ENCODE measurements at regions not wholly inside any gene's neighbourhood (a gene's known extent, or its start where the extent isn't known, plus 50 kb on each side); places are given as distances from the start of the nearest gene placed in this dataset.

DNA sequence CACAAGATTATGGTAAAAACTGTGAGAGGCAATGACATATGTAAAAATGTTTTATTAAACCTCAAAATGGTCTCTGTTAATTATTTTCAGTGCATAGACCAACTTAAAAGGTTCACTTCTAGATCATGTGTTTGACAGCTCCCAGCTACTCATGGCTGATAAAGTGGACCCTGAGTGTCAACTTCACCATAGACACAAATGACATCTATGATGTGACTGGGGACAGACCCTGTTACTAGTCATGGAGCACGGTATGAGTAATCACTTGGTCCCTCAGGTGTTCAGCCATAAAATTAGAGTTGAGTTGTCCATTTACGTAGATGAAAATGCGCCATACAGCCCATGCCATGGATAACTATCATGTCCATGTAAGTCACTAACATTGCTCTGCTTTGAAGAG is 199.8 kb downstream of the ZNF365 start (continued):
- no peak for TF ChIP-seq FOSL2 (IDR thresholded peaks at IDR 0.05; ENCODE audit: borderline replicate concordance, low read depth)
- no peak for TF ChIP-seq RCOR1 (IDR thresholded peaks at IDR 0.05; ENCODE audit: low read length)
- TF ChIP-seq FOXM1 (IDR thresholded peaks at IDR 0.05; ENCODE audit: low read depth): no peak

DNA sequence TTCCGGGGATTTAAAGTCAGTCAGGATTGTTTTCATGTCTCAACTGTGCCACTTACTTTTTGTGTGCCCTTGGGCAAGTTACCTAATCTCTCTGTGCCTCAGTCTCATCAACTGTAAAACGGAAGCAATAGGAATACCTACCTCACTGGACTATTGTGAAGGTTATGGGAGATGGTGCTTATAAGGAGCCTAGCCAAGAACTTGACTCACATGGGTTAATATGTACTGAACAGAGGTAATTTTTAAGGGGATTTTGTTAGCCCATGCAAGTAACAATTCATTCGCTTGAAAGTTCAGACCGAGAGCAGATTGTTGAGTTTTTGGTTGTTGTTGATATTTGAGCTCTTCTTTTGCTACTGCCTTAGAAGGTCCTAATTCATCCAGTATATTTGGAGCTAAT is 202.9 kb downstream of the ZNF365 start:
- peaks cover 0 to 29% of the 10 kb centered on the region in 2 experiments; a peak in 2 of 4 replicates for H3K4me1 ChIP-seq (ENCODE audit: control insufficient read depth in 1 of 2, insufficient read depth in 2 of 2, low read depth in 1 of 2, low read length in 1 of 2)
- WGBS (ENCODE audit: low lambda C conversion rate): 90% methylated on average over 4 of the region's 4 CpGs
- no peak overlapping the region for H2AFZ ChIP-seq (ENCODE audit: low read depth)
- H3K9me2 ChIP-seq: no peaks in the 10 kb centered on the region
- no peaks in the 10 kb centered on the region for H3K79me2 ChIP-seq (ENCODE audit: insufficient read depth)
- no peaks in the 10 kb centered on the region for H3K9me3 ChIP-seq
- ChIA-PET POLR2A (no interaction called here), CTCF (interaction anchor here (0.9 to 3.4 kb wide), 6 partner anchors 10 to 408 kb away, joined by 3 to 10 read pairs (median 4); no protein-coding TSS in a partner anchor)
- no peak for DNase-seq
- no peak overlapping the region for H3K4me3 ChIP-seq (ENCODE audit: low read depth in 2 of 2, low read length in 1 of 2)
- H3F3A ChIP-seq (replicated peaks; ENCODE audit: insufficient read depth): peaks cover 20% of the 10 kb centered on the region
- H3K4me2 ChIP-seq: 0 out of 2 replicates have a peak overlapping the region, but pooled peaks have one; percentile 22
- peak overlapping the region; percentile 79; a peak in 3 of 4 replicates for H3K27ac ChIP-seq (ENCODE audit: low read depth in 2 of 2, low read length in 1 of 2)
- no peaks in the 10 kb centered on the region for H3K36me3 ChIP-seq (replicated peaks in 1 of 2; ENCODE audit: control insufficient read depth in 1 of 2, insufficient read depth in 2 of 2, low read length in 1 of 2)
- no peaks in the 10 kb centered on the region for H4K20me1 ChIP-seq (ENCODE audit: insufficient read depth)
- TF ChIP-seq RAD21 (IDR thresholded peaks at IDR 0.05; ENCODE audit: low read length) (no peak), MEF2A (IDR thresholded peaks at IDR 0.05; ENCODE audit: borderline replicate concordance, low read depth) (no peak), TAF1 (IDR thresholded peaks at IDR 0.05; ENCODE audit: borderline replicate concordance, low read depth, low read length) (no peak), MXI1 (IDR thresholded peaks at IDR 0.05; ENCODE audit: low read depth, low read length) (no peak), YY1 (IDR thresholded peaks at IDR 0.05; ENCODE audit: low read depth) (no peak)
- TF ChIP-seq, protein P1, sequence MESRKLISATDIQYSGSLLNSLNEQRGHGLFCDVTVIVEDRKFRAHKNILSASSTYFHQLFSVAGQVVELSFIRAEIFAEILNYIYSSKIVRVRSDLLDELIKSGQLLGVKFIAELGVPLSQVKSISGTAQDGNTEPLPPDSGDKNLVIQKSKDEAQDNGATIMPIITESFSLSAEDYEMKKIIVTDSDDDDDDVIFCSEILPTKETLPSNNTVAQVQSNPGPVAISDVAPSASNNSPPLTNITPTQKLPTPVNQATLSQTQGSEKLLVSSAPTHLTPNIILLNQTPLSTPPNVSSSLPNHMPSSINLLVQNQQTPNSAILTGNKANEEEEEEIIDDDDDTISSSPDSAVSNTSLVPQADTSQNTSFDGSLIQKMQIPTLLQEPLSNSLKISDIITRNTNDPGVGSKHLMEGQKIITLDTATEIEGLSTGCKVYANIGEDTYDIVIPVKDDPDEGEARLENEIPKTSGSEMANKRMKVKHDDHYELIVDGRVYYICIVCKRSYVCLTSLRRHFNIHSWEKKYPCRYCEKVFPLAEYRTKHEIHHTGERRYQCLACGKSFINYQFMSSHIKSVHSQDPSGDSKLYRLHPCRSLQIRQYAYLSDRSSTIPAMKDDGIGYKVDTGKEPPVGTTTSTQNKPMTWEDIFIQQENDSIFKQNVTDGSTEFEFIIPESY (IDR thresholded peaks at IDR 0.05; ENCODE audit: borderline replicate concordance, low read depth): no peak
- no peaks in the 10 kb centered on the region for H3K27me3 ChIP-seq (ENCODE audit: insufficient read depth)
- H3K9ac ChIP-seq: peak overlapping the region; percentile 27; the same call in 1 of the 2 replicates

DNA sequence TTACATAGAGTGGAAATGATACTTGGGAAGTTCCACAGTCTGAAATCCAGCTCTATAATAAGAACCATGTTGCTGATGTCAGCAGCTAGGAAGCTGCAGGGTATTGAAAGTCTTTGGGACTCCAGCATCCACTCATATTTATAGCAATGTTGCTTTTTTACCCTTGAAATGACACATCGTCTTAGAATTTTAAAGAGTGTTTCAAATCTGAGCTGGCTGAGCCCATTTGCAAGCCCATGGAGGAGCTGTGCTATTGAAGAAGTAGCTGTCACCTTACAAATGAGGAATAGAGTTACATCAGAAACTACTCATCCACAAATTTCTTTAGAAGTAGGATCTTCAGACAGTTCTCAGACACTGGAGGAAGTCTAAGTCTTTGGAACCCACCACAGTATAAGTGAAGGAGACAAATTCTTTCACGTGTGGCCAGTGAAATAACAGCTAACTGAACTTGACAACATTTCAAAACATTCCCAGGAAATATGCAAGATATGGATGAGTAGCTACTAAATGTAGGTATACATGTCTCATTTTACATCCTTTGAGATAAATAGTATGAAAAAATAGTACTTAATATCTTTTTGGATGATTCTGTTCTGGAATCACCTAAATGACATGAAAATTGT is 203.6 kb downstream of the ZNF365 start:
- 8% methylated on average over 2 of the region's 2 CpGs for WGBS (ENCODE audit: low lambda C conversion rate)
- no peaks in the 10 kb centered on the region for H3K79me2 ChIP-seq (ENCODE audit: insufficient read depth)
- peaks cover 27% of the 10 kb centered on the region for H3F3A ChIP-seq (replicated peaks; ENCODE audit: insufficient read depth)
- POLR2A ChIA-PET: no interaction called here
- no peaks in the 10 kb centered on the region for H3K36me3 ChIP-seq (replicated peaks in 1 of 2; ENCODE audit: control insufficient read depth in 1 of 2, insufficient read depth in 2 of 2, low read length in 1 of 2)
- H3K27ac ChIP-seq (ENCODE audit: low read depth in 2 of 2, low read length in 1 of 2): peak overlapping the region; percentile 79; a peak in 3 of 4 replicates
- H3K9me2 ChIP-seq: no peaks in the 10 kb centered on the region
- H4K20me1 ChIP-seq (ENCODE audit: insufficient read depth): no peaks in the 10 kb centered on the region
- H3K9ac ChIP-seq: peak overlapping the region; percentile 27; the same call in 1 of the 2 replicates
- CTCF ChIA-PET: interaction anchor here (0.6 to 3.4 kb wide), 8 partner anchors 10 to 407 kb away, joined by 3 to 10 read pairs (median 4); no protein-coding TSS in a partner anchor
- peak overlapping the region; percentile 22 for H3K4me2 ChIP-seq
- H3K4me1 ChIP-seq (ENCODE audit: control insufficient read depth in 1 of 2, insufficient read depth in 2 of 2, low read depth in 1 of 2, low read length in 1 of 2): peaks cover 0 to 35% of the 10 kb centered on the region in 2 experiments; a peak in 2 of 4 replicates
- H3K27me3 ChIP-seq (ENCODE audit: insufficient read depth): no peaks in the 10 kb centered on the region
- no peak overlapping the region for H2AFZ ChIP-seq (ENCODE audit: low read depth)
- no peak for DNase-seq
- no peaks in the 10 kb centered on the region for H3K9me3 ChIP-seq
- no peak overlapping the region for H3K4me3 ChIP-seq (ENCODE audit: low read depth in 2 of 2, low read length in 1 of 2)
- TF ChIP-seq, protein P2, sequence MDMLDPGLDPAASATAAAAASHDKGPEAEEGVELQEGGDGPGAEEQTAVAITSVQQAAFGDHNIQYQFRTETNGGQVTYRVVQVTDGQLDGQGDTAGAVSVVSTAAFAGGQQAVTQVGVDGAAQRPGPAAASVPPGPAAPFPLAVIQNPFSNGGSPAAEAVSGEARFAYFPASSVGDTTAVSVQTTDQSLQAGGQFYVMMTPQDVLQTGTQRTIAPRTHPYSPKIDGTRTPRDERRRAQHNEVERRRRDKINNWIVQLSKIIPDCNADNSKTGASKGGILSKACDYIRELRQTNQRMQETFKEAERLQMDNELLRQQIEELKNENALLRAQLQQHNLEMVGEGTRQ (IDR thresholded peaks at IDR 0.05; ENCODE audit: borderline replicate concordance, low read depth, low read length): no peak
- peak; percentile 54; the same call in 1 of the 2 replicates for TF ChIP-seq TEAD4 (IDR thresholded peaks at IDR 0.05; ENCODE audit: borderline replicate concordance, insufficient read depth)
- TF ChIP-seq, protein P3, sequence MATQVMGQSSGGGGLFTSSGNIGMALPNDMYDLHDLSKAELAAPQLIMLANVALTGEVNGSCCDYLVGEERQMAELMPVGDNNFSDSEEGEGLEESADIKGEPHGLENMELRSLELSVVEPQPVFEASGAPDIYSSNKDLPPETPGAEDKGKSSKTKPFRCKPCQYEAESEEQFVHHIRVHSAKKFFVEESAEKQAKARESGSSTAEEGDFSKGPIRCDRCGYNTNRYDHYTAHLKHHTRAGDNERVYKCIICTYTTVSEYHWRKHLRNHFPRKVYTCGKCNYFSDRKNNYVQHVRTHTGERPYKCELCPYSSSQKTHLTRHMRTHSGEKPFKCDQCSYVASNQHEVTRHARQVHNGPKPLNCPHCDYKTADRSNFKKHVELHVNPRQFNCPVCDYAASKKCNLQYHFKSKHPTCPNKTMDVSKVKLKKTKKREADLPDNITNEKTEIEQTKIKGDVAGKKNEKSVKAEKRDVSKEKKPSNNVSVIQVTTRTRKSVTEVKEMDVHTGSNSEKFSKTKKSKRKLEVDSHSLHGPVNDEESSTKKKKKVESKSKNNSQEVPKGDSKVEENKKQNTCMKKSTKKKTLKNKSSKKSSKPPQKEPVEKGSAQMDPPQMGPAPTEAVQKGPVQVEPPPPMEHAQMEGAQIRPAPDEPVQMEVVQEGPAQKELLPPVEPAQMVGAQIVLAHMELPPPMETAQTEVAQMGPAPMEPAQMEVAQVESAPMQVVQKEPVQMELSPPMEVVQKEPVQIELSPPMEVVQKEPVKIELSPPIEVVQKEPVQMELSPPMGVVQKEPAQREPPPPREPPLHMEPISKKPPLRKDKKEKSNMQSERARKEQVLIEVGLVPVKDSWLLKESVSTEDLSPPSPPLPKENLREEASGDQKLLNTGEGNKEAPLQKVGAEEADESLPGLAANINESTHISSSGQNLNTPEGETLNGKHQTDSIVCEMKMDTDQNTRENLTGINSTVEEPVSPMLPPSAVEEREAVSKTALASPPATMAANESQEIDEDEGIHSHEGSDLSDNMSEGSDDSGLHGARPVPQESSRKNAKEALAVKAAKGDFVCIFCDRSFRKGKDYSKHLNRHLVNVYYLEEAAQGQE (IDR thresholded peaks at IDR 0.05; ENCODE audit: low read depth, low read length): no peak
- TF ChIP-seq, protein P4, sequence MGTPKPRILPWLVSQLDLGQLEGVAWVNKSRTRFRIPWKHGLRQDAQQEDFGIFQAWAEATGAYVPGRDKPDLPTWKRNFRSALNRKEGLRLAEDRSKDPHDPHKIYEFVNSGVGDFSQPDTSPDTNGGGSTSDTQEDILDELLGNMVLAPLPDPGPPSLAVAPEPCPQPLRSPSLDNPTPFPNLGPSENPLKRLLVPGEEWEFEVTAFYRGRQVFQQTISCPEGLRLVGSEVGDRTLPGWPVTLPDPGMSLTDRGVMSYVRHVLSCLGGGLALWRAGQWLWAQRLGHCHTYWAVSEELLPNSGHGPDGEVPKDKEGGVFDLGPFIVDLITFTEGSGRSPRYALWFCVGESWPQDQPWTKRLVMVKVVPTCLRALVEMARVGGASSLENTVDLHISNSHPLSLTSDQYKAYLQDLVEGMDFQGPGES (IDR thresholded peaks at IDR 0.05; ENCODE audit: low read depth, low read length): no peak
- TF ChIP-seq EP300 (IDR thresholded peaks at IDR 0.05; ENCODE audit: borderline replicate concordance in 1 of 2, low read depth in 1 of 2, low read length in 1 of 2): peak in 1 of 2 experiments; percentile 46; a peak in 1 of 4 replicates
- no peak for TF ChIP-seq MXI1 (IDR thresholded peaks at IDR 0.05; ENCODE audit: low read depth, low read length)
- peak; percentile 39; the same call in 1 of the 2 replicates for TF ChIP-seq FOXM1 (IDR thresholded peaks at IDR 0.05; ENCODE audit: low read depth)
- TF ChIP-seq FOSL2 (IDR thresholded peaks at IDR 0.05; ENCODE audit: borderline replicate concordance, low read depth): peak; percentile 61; the same call in 1 of the 2 replicates
- peak; percentile 36; the same call in 1 of the 2 replicates for TF ChIP-seq JUND (IDR thresholded peaks at IDR 0.05)
- no peak for TF ChIP-seq GABPA (IDR thresholded peaks at IDR 0.05; ENCODE audit: low read depth)

Data from SK-N-SH (cell line).